HG03064 (cell line): ENCODE measurements at regions not wholly inside any gene's neighbourhood (a gene's known extent, or its start where the extent isn't known, plus 50 kb on each side); places are given as distances from the start of the nearest gene placed in this dataset.

Experiments used
- ATAC-seq: cut with Tn5 transposase; IDR thresholded peaks from one replicate; pipeline ENCODE4 v1.9.1; 2021; ENCODE audit warnings: low read depth; ENCODE audit not compliant: unreplicated experiment

- ATAC-seq = no peak
These were observed 109.4 kb upstream of the C1QTNF9B start for GRCh38 chr13:24006520-24007248.

GRCh38 chr13:24007979-24008620 is 110.8 kb upstream of the C1QTNF9B start:
- no peak for ATAC-seq

- no peak for ATAC-seq
These were observed 111.4 kb upstream of the C1QTNF9B start for GRCh38 chr13:24008679-24009078.

- no peak for ATAC-seq
These were observed 114.0 kb upstream of the C1QTNF9B start for GRCh38 chr13:24011266-24011665.

GRCh38 chr13:24012648-24013047 is 115.3 kb upstream of the C1QTNF9B start:
- ATAC-seq = no peak

- no peak for ATAC-seq
These were observed 115.9 kb upstream of the C1QTNF9B start for GRCh38 chr13:24013189-24013588.

GRCh38 chr13:24016046-24016445 is 118.7 kb upstream of the C1QTNF9B start:
- ATAC-seq = no peak

- no peak for ATAC-seq
These were observed 125.3 kb upstream of the C1QTNF9B start for GRCh38 chr13:24022568-24022967.

- ATAC-seq = no peak
These were observed 125.8 kb upstream of the C1QTNF9B start for GRCh38 chr13:24023073-24023472.

GRCh38 chr13:24027494-24027893 is 130.2 kb upstream of the C1QTNF9B start:
- ATAC-seq = no peak

GRCh38 chr13:24032252-24032651 is 128.3 kb upstream of the SPATA13 start:
- no peak for ATAC-seq

- ATAC-seq = no peak
These were observed 127.8 kb upstream of the SPATA13 start for GRCh38 chr13:24032674-24033073.

GRCh38 chr13:24033527-24034302 is 126.8 kb upstream of the SPATA13 start:
- ATAC-seq = no peak

GRCh38 chr13:24035411-24035810 is 125.1 kb upstream of the SPATA13 start:
- no peak for ATAC-seq

GRCh38 chr13:24036115-24036514 is 124.4 kb upstream of the SPATA13 start:
- no peak for ATAC-seq

- no peak for ATAC-seq
These were observed 122.1 kb upstream of the SPATA13 start for GRCh38 chr13:24038405-24038804.

- no peak for ATAC-seq
These were observed 121.6 kb upstream of the SPATA13 start for GRCh38 chr13:24038841-24039330.

GRCh38 chr13:24039621-24040475 is 120.7 kb upstream of the SPATA13 start:
- ATAC-seq = no peak

- no peak for ATAC-seq
These were observed 119.7 kb upstream of the SPATA13 start for GRCh38 chr13:24040835-24041234.

GRCh38 chr13:24041651-24042225 is 118.8 kb upstream of the SPATA13 start:
- ATAC-seq = no peak
